ENCODE measurements at regions not wholly inside any gene's neighbourhood (a gene's known extent, or its start where the extent isn't known, plus 50 kb on each side); places are given as distances from the start of the nearest gene placed in this dataset.

GRCh38 chr6:50381099-50381415 is 331.3 kb upstream of the DEFB112 start:
- TF ChIP-seq CTCF (IDR thresholded peaks at IDR 0.05) (peak in 1 of 5 experiments; percentile 10), EP300 (IDR thresholded peaks at IDR 0.05) (no peak), POLR2A (IDR thresholded peaks at IDR 0.05) (no peak)
